ENCODE measurements at regions not wholly inside any gene's neighbourhood (a gene's known extent, or its start where the extent isn't known, plus 50 kb on each side); places are given as distances from the start of the nearest gene placed in this dataset.
A peak's percentile ranks its signal among the peaks of the same experiment; 100 is the strongest.

GRCh38 chr4:153071958-153072598 lies 132.2 kb upstream of the TRIM2 start:
- peaks cover 3 to 8% (median 7%) of the 10 kb centered on the region in 3 donors for H3K4me1 Mint-ChIP-seq
- H3K4me3 Mint-ChIP-seq = no peak overlapping the region
- peaks cover 2 to 10% of the 10 kb centered on the region in 2 donors for H3K27me3 Mint-ChIP-seq
- H3K27me3 ChIP-seq (ENCODE audit: insufficient read depth, low read length, poor library complexity, severe bottlenecking) = no peaks in the 10 kb centered on the region
- no peak overlapping the region for H3K27ac ChIP-seq (ENCODE audit: low read depth, low read length)
- peaks cover 0 to 4% (median 2%) of the 10 kb centered on the region in 5 donors for H3K9me3 Mint-ChIP-seq
- H3K4me3 ChIP-seq (ENCODE audit: low read length) = no peak overlapping the region
- H3K4me1 ChIP-seq (ENCODE audit: insufficient read depth, low read length) = no peaks in the 10 kb centered on the region
- CTCF ChIA-PET = no interaction called here
- peaks cover 0 to 3% (median 0%) of the 10 kb centered on the region in 3 donors for H3K36me3 Mint-ChIP-seq
- POLR2A ChIA-PET = no interaction called here
- no peaks in the 10 kb centered on the region for H3K36me3 ChIP-seq (ENCODE audit: insufficient read depth, low read length)
- no peak for DNase-seq
- H3K9me3 ChIP-seq (ENCODE audit: low read length) = no peaks in the 10 kb centered on the region
- H3K27ac Mint-ChIP-seq = no peak overlapping the region

- Histone ChIP-seq H3K4me1 (ENCODE audit: insufficient read depth, low read length) (no peaks in the 10 kb centered on the region), H3K27ac (ENCODE audit: low read depth, low read length) (no peak overlapping the region), H3K27me3 (ENCODE audit: insufficient read depth, low read length, poor library complexity, severe bottlenecking) (no peaks in the 10 kb centered on the region), H3K9me3 (ENCODE audit: low read length) (no peaks in the 10 kb centered on the region), H3K36me3 (ENCODE audit: insufficient read depth, low read length) (no peaks in the 10 kb centered on the region), H3K4me3 (ENCODE audit: low read length) (no peak overlapping the region)
- Mint-ChIP-seq H3K27me3 (peaks cover 2 to 10% of the 10 kb centered on the region in 2 donors), H3K9me3 (peaks cover 0 to 4% (median 2%) of the 10 kb centered on the region in 5 donors), H3K36me3 (peaks cover 0 to 3% (median 0%) of the 10 kb centered on the region in 3 donors), H3K4me1 (peaks cover 3 to 8% (median 7%) of the 10 kb centered on the region in 3 donors), H3K4me3 (no peak overlapping the region), H3K27ac (no peak overlapping the region)
- ChIA-PET CTCF (no interaction called here), POLR2A (no interaction called here)
- DNase-seq = no peak
These were observed 131.6 kb upstream of the TRIM2 start for GRCh38 chr4:153072661-153073060.

DNA sequence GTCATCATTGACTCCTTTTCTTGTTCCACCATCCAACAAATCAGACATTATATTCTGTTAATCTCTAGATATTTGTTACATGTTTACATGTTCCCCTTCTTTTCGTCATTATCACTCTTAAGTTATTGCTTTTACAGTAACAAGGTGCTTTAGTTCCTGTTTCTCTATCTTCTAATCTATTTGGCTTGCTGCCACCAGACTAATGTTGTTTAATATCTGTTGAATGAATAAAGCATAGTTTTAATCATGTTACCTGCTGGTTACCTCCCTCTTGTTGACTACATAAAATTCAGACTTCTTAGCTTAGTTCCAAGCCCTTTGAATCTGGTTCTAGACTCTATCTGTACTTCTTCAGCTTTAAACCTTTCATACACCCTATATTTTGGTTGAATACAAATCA lies 129.8 kb upstream of the TRIM2 start:
- peak overlapping the region in 3 of 8 donors; percentile 13 to 64 (median 14) for H3K27ac Mint-ChIP-seq
- Histone ChIP-seq H3K36me3 (ENCODE audit: insufficient read depth, low read length) (no peaks in the 10 kb centered on the region), H3K4me3 (ENCODE audit: low read length) (no peak overlapping the region), H3K4me1 (ENCODE audit: insufficient read depth, low read length) (no peaks in the 10 kb centered on the region), H3K27ac (ENCODE audit: low read depth, low read length) (no peak overlapping the region), H3K27me3 (ENCODE audit: insufficient read depth, low read length, poor library complexity, severe bottlenecking) (no peaks in the 10 kb centered on the region), H3K9me3 (ENCODE audit: low read length) (no peaks in the 10 kb centered on the region)
- POLR2A ChIA-PET = no interaction called here
- no peak for DNase-seq
- no peak overlapping the region for H3K4me3 Mint-ChIP-seq
- H3K9me3 Mint-ChIP-seq = peaks cover 0 to 4% (median 2%) of the 10 kb centered on the region in 5 donors
- H3K27me3 Mint-ChIP-seq = peaks cover 4 to 18% of the 10 kb centered on the region in 2 donors
- H3K36me3 Mint-ChIP-seq = peaks cover 0 to 3% (median 0%) of the 10 kb centered on the region in 3 donors
- H3K4me1 Mint-ChIP-seq = peaks cover 3 to 8% (median 7%) of the 10 kb centered on the region in 3 donors
- CTCF ChIA-PET = interaction anchor here (2.5 to 2.6 kb wide), 2 partner anchors 9 to 54 kb away, joined by 7 to 13 read pairs; no protein-coding TSS in a partner anchor

DNA sequence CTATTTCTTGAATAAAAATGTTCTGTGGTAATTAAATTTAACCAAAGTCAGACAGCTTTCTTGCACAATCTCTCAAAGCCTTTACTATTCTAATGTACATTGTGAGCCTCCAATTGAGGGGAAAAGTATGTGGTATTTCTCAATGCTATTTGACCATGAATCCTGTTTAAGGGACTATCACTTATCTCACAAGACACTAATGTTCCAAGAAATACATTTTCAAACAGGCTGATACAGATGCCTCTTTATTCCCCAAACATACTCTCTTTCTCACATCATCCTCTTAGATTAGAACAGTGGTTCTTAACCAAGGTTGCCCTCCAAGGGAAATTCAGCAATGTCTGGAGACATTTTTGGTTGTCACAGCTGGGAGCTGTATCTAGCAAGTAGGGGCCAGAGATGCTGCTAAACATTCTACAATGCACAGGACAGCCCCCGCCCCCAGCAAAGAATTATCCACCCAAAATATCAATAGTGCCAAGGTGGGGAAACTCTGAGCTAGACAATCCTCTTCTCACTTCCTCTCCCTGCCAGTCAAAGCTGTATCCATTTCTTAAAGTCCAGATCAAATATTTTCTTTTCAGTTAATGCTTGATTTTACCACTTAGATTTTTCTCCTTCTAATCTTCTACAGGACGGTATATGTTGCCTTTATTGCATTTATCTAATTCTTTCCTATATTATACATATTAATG lies 129.2 kb upstream of the TRIM2 start:
- no peaks in the 10 kb centered on the region for H3K36me3 ChIP-seq (ENCODE audit: insufficient read depth, low read length)
- Mint-ChIP-seq H3K9me3 (peaks cover 0 to 4% (median 2%) of the 10 kb centered on the region in 5 donors), H3K27me3 (peaks cover 8 to 24% of the 10 kb centered on the region in 2 donors), H3K27ac (no peak overlapping the region), H3K4me1 (peaks cover 3 to 13% (median 8%) of the 10 kb centered on the region in 3 donors), H3K4me3 (no peak overlapping the region), H3K36me3 (peaks cover 0 to 3% (median 0%) of the 10 kb centered on the region in 3 donors)
- no peak overlapping the region for H3K27ac ChIP-seq (ENCODE audit: low read depth, low read length)
- no peak overlapping the region for H3K4me3 ChIP-seq (ENCODE audit: low read length)
- no peak for DNase-seq
- no peaks in the 10 kb centered on the region for H3K27me3 ChIP-seq (ENCODE audit: insufficient read depth, low read length, poor library complexity, severe bottlenecking)
- POLR2A ChIA-PET = interaction anchor here (0.6 kb wide), 1 partner anchor 15 kb away, joined by 5 read pairs; no protein-coding TSS in a partner anchor
- peaks cover 6% of the 10 kb centered on the region for H3K4me1 ChIP-seq (ENCODE audit: insufficient read depth, low read length)
- CTCF ChIA-PET = interaction anchor here (1.8 to 2.6 kb wide), 3 partner anchors 8 to 53 kb away, joined by 5 to 13 read pairs (median 7); no protein-coding TSS in a partner anchor
- H3K9me3 ChIP-seq (ENCODE audit: low read length) = no peaks in the 10 kb centered on the region

GRCh38 chr4:153075836-153076518 lies 128.3 kb upstream of the TRIM2 start:
- peaks cover 0 to 3% (median 2%) of the 10 kb centered on the region in 5 donors for H3K9me3 Mint-ChIP-seq
- no peaks in the 10 kb centered on the region for H3K27me3 ChIP-seq (ENCODE audit: insufficient read depth, low read length, poor library complexity, severe bottlenecking)
- H3K27ac Mint-ChIP-seq = no peak overlapping the region
- no peaks in the 10 kb centered on the region for H3K36me3 ChIP-seq (ENCODE audit: insufficient read depth, low read length)
- ChIA-PET POLR2A (interaction anchor here (0.6 kb wide), 1 partner anchor 14 kb away, joined by 5 read pairs; no protein-coding TSS in a partner anchor), CTCF (interaction anchor here (1.8 to 2.6 kb wide), 3 partner anchors 8 to 52 kb away, joined by 5 to 13 read pairs (median 7); no protein-coding TSS in a partner anchor)
- no peak for DNase-seq
- no peaks in the 10 kb centered on the region for H3K9me3 ChIP-seq (ENCODE audit: low read length)
- H3K4me1 Mint-ChIP-seq = peaks cover 3 to 19% (median 8%) of the 10 kb centered on the region in 3 donors
- H3K27me3 Mint-ChIP-seq = peaks cover 12 to 31% of the 10 kb centered on the region in 2 donors
- no peak overlapping the region for H3K4me3 ChIP-seq (ENCODE audit: low read length)
- no peak overlapping the region for H3K4me3 Mint-ChIP-seq
- no peak overlapping the region for H3K27ac ChIP-seq (ENCODE audit: low read depth, low read length)
- H3K4me1 ChIP-seq (ENCODE audit: insufficient read depth, low read length) = peaks cover 13% of the 10 kb centered on the region
- peaks cover 0 to 3% (median 0%) of the 10 kb centered on the region in 3 donors for H3K36me3 Mint-ChIP-seq

GRCh38 chr4:153076861-153077260 lies 127.4 kb upstream of the TRIM2 start:
- peaks cover 13% of the 10 kb centered on the region for H3K4me1 ChIP-seq (ENCODE audit: insufficient read depth, low read length)
- Mint-ChIP-seq H3K27me3 (peaks cover 10 to 28% of the 10 kb centered on the region in 2 donors), H3K4me1 (peaks cover 3 to 21% (median 9%) of the 10 kb centered on the region in 3 donors), H3K36me3 (no peaks in the 10 kb centered on the region), H3K9me3 (no peaks in the 10 kb centered on the region), H3K4me3 (no peak overlapping the region), H3K27ac (no peak overlapping the region)
- CTCF ChIA-PET = interaction anchor here (1.8 kb wide), 1 partner anchor 8 kb away, joined by 5 read pairs; no protein-coding TSS in a partner anchor
- H3K9me3 ChIP-seq (ENCODE audit: low read length) = no peaks in the 10 kb centered on the region
- no peak overlapping the region for H3K4me3 ChIP-seq (ENCODE audit: low read length)
- POLR2A ChIA-PET = no interaction called here
- H3K27me3 ChIP-seq (ENCODE audit: insufficient read depth, low read length, poor library complexity, severe bottlenecking) = no peaks in the 10 kb centered on the region
- no peak for DNase-seq
- H3K27ac ChIP-seq (ENCODE audit: low read depth, low read length) = no peak overlapping the region
- H3K36me3 ChIP-seq (ENCODE audit: insufficient read depth, low read length) = no peaks in the 10 kb centered on the region

- no peaks in the 10 kb centered on the region for H3K9me3 Mint-ChIP-seq
- H3K4me1 Mint-ChIP-seq = peaks cover 17 to 34% (median 20%) of the 10 kb centered on the region in 3 donors
- H3K27me3 ChIP-seq (ENCODE audit: insufficient read depth, low read length, poor library complexity, severe bottlenecking) = no peaks in the 10 kb centered on the region
- DNase-seq = peak in 1 of 5 donors; percentile 39
- peaks cover 10 to 30% of the 10 kb centered on the region in 2 donors for H3K27me3 Mint-ChIP-seq
- ChIA-PET CTCF (interaction anchor here (1.4 to 8.1 kb wide), 2 partner anchors 37 to 45 kb away, joined by 3 to 236 read pairs; no protein-coding TSS in a partner anchor), POLR2A (no interaction called here)
- peak overlapping the region in 1 of 8 donors; percentile 55 for H3K27ac Mint-ChIP-seq
- no peaks in the 10 kb centered on the region for H3K36me3 Mint-ChIP-seq
- no peaks in the 10 kb centered on the region for H3K9me3 ChIP-seq (ENCODE audit: low read length)
- no peak overlapping the region for H3K4me3 Mint-ChIP-seq
- H3K4me3 ChIP-seq (ENCODE audit: low read length) = no peak overlapping the region
- H3K4me1 ChIP-seq (ENCODE audit: insufficient read depth, low read length) = peaks cover 34% of the 10 kb centered on the region
- H3K27ac ChIP-seq (ENCODE audit: low read depth, low read length) = no peak overlapping the region
- no peaks in the 10 kb centered on the region for H3K36me3 ChIP-seq (ENCODE audit: insufficient read depth, low read length)
These were observed 124.3 kb upstream of the TRIM2 start for GRCh38 chr4:153079857-153080391.

Data from CD8-positive, alpha-beta memory T cell (primary cell).